Testis (tissue), 2 donors: ENCODE measurements at regions not wholly inside any gene's neighbourhood (a gene's known extent, or its start where the extent isn't known, plus 50 kb on each side); places are given as distances from the start of the nearest gene placed in this dataset.

Experiments used
- CTCF ChIP-seq, 3 experiments: fragments of 450-650 bp in 2 of 3; fragments of 200-600 bp in 1 of 3; sonication (generic) in 1 of 3; IDR thresholded peaks; one replicate each; pipeline ENCODE4 v1.5.1; 2016 to 2019; ENCODE audit warnings: antibody characterized with exemption in 3 of 3, mild to moderate bottlenecking in 2 of 3, moderate library complexity in 1 of 3
- POLR2A ChIP-seq: fragments of 450-650 bp; IDR thresholded peaks from one replicate; pipeline ENCODE4 v1.6.1; 2017; ENCODE audit warnings: antibody characterized with exemption, mild to moderate bottlenecking, moderate library complexity

GRCh38 chr1:165045902-165046301, 310.6 kb downstream of the LMX1A start:
- TF ChIP-seq CTCF (IDR thresholded peaks at IDR 0.05) (no peak), POLR2A (no peak)
